ENCODE measurements at regions not wholly inside any gene's neighbourhood (a gene's known extent, or its start where the extent isn't known, plus 50 kb on each side); places are given as distances from the start of the nearest gene placed in this dataset.

DNA sequence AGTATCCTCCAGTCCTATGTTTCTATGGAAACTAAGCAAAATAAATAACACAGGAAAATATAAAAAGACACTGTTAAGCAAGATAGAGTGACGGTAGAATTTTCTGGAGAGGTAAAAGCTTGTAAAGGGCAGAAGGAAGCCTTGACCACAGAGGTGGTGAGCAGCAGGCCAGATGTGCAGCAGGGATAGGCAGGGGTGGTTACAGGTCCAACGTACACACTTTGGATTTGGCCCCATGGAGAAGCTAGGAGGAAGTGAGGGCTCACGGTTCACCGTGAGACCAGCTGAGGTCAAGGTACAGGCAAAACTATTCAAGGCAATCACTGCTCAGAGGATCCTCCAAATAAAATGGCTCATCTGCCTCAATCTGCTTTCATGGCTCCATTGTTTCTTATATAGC is 242.8 kb downstream of the B3GLCT start:
- DNase-seq, result no peak

DNA sequence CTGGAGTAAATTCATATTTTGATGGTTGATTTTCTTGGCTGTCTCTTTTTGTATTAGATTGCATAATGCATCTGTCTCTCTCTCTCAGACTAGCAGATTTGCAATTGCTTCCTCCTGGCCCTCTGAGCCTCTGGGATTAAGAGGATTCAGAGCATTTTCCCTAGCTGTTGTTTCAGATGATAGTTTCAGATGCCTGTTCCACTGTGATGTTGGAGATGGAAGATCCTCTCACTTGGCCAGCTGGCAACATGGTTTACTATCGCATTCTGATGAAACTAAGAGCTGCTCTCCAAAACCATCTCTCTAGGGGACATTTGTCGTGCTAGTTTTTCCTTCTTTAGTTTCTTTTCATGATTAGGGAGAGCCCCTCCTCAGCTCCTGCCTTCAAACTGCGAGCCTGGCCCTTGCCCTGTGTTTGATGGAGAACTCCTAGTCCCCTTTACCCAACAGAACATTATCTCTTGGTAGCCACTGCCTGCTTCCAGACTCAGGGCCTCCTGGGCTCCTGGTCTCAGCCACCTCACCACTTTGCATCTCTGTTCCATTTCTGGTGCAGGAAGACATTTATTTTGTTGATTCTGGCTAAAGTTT is 244.6 kb downstream of the B3GLCT start:
- no peak for DNase-seq

DNA sequence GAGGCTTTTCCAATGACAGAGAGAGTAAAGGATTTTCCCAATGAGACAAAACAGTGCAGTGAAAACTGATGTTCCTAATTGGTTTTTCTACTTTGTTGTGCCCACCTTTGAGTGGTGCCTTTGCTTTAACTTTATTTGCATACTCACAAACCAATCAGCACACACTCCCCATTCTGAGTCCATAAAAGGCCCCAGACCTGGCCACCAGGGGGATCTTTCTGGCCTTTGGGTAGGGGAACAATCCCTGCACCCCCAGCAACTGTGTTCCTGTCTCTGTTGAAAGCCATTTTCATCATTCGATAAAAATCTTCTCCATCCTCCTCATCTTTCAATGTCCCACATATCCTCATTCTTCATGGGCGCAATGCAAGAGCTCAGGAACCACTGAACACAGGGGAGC is 252.8 kb downstream of the B3GLCT start:
- DNase-seq, result no peak

DNA sequence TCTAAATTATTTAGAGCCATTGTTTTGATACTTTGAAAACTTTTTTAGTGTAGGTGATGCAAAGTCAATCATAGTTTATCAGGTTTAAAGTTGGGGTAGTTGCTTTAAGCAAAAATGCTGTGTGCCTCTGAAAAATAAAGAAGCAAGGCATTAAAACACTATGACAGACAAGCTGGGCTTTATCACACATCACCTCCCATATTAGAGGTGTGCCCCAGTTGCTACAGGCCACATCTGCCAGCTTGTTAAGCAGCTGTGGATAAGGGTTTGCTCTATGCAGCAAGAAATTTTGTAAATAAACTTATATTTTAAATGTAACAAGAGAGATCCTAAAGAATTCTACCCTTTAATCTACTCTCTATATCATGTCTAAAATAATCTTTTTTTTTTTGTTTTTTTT is 255.8 kb downstream of the B3GLCT start:
- no peak for DNase-seq

DNA sequence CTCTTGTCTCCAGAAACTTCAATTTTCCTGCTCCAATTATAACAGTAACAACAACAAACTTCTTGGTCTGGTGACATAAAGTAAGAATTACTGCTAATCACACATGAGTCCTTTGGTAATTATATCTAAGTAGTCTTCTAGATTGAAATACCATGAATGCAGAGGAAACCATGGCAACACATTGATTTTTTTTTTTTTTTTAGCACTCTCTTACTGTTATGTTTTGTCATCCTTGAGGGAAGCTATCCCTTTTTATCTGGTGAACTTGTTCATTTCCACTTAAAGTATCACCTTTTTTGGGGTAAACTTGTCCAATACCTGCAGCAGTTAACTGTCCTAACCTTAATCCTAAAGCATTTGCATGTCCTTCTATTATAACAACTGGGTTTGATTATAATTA is 256.3 kb downstream of the B3GLCT start:
- no peak for DNase-seq

DNA sequence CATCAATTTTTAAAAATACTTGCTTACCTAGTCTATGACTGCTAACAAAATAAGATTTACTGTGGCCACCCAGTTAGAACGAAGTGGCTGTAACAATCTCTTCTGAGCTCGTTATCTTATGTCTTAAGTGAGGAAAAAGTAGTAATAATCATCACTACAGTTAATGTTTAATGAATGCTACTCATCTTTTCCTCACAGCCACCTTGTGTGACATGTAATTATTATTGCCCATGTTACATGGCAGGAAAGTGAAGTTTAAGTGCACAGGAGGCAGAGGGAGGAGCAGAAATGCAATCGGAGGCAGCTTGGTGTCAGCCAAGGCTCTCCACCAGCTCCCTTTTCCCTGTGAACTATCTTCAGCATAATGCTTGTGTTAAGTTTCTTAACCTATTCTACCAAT is 260.3 kb downstream of the B3GLCT start:
- no peak for DNase-seq

DNA sequence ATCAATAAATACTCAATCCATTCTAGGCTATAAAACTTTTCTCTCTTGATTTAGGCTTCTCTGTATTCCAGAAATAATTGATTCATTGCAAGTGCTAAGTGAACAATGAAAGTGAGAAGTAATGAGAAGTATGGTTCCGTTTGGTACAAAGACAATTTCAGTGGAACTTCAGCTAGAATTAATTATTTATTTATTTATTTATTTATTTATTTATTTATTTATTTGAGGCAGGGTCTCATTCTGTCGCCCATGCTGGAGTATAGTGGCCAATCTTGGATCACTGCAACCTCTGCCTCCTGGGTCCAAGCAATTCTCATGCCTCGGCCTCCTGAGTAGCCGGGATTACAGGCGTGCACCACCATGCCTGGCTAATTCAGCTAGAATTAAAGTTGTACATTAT is 262.1 kb downstream of the B3GLCT start:
- no peak for DNase-seq

DNA sequence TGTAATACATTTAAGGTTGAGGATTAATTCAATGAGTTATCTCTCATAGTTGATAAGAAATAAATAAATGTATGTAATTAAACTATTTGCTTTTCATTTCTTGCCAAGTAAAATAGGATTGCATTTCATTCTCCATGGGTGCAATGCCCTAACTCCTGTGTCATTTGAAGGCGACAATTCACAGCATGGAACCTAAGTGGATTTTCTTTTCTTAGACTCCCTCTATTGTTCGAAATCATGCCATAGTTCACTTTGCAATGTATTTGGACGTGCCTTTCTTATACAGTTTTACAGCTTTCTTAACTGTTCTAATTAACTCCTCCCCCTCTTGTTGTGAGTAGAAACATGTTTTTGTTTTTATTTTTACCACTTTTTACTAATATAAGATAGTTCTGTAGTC is 263.0 kb downstream of the B3GLCT start:
- DNase-seq, result no peak

DNA sequence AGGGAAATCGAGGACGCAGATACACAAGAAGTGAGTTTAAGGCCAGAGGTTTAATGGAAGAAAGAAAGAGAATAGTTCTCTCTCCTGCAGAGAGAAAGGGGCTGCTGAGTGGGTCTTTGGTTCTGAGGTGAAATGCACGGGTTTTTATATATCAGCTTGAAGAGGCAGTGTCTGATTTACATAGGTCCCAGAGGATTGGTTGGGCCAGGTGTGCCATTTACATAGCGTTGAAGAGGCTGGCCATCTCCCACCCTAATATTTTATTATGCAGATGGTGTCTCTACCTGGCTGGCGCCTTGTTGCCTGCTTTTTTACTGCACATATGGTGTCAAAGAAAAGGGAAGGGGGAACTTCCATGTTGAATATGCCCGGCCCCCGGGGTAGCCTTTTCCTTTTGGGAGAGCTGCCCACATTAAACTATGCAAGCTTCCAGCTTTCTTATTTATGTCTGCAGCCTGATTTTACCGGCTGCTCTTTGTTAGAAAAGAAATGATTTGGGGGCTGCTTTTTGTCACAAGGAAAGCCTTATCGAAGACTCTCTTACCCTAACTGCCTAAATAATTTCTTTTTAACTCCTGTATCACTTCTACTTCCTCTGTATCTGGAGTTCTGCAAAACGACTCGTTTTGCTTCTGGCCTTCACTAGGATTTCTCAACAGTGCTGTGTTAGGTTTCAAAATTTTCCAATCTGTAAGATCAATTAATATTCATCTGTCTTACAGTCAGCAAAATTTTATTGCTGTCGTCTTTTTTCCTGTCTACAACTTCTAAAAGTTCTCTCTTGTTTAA is 268.5 kb downstream of the B3GLCT start:
- no peak for DNase-seq

DNA sequence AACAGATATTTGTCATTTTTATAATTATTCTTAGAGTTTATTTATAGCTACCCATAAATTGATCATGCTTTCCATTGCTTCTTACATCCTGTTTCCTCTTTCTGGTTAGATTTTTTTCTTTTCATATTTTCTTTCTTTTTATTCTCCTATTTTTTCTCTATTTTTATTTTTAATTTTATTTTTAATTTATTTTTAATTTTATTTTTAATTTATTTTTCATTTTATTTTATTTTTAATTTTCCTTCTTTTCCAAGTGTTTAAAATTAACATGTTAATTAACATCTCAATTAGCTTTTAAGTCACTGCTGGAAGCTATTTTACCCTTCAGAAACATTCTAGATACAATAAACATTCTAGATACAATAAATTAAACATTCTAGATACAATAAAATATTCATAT is 269.6 kb downstream of the B3GLCT start:
- DNase-seq, result no peak

DNA sequence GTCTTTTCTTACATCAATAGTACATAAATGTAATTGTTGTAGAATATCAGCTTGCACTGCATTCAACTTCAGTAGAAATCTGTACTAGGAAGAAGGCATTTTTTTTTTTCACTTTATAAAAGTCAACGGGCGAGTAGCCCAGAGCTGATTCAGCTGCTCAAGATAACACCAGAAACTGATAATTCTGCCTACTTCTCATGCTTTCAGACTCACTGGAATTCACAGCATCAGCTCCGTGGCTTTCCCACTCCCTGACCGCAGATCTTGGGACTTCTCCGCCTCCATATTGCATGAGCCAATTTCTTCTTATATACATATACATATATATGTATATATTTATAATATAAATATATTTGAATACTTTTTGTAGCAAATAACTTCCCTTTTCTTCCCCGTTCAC is 263.1 kb upstream of the RXFP2 start:
- no peak for DNase-seq

DNA sequence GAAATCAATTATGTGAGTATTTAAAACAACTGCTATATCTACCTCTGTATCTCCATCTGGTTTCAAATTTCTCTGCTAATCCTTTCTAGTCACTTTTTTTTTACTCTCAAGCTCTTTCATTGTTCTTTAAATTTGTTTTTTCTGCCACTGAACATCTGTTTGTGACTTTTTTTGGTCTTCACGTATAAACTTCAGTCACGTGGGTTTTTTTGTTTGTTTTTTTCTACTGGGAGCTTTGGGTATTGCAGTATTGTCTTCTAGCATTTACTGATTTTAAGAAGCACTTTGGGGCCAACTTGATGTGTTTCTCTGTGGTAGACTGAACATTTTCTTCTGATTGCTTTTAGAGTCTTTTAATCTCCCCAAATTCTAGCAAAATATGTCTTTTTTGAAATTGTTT is 262.6 kb upstream of the RXFP2 start:
- no peak for DNase-seq

DNA sequence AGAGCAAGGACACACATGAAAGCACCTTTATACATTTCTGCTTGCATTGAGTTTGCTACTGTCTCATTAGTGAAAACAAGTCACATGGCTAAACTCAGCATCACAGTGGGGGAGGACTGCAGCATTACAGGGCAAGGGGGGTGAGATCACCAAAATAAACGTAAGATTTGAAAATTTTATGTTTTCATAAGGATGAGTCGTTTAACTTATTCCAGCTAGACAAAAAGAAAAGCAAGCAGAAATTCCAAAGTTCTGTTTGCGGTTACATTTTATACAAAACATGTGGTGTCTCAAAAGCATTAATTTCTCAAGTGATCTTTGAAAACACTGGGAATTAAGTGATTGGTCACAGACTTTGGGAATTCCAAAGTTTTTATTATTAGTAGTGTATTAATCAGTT is 261.4 kb upstream of the RXFP2 start:
- DNase-seq, result no peak

DNA sequence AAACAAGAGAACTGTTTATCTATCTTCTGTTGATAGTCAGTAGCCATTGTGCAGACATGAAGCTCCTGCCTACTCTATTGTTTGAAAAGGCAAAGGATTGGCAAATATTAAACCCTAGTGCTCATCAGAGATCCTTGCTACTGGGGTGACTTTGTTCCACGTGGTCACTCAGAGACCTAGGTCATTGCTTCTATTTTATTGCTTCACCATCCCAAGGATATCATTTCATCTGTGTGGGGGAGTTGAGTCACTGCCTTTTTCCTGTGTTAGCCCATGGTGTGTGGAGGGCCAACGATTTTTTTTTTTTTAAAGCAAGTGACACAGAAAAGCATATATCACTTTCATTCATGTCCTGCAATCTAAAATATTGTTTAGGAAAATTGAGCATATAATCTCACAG is 254.1 kb upstream of the RXFP2 start:
- DNase-seq, result no peak

DNA sequence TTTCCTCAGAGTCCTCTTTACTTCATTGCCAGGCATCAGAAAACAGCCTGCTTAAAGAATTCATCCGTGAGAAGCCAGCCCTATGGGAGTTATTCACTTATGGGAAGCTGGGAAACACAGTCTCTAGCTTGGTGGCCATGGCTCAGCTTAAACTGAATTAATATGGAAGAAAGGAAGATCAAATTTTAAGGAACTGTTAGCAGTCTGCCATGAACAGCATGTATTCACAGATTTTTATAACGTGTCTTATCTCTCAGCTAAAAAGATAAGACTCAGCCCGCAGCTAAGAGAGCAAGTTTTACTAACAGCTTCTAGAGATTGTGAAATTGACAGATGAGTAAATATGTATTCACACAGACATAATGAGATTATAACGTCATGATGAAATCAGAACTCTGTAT is 253.7 kb upstream of the RXFP2 start:
- no peak for DNase-seq

DNA sequence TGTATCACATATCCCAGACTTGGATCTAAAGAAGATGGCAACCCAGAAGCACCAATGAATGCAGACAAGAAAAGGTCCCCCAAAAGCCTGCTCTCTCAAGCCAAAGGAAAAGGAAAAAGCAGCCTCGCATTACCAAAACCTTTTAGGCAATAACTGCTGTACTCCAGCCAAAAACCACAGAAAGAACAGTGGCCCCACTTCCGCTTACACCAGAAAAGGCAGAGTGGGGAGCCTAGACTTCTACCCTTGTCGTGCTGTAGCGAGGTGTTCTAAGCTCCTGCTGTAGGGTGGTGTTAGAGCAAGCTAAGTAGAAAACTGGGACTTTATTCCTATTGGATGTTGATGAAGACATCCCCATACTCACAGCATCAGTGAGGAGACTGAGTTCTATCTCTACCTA is 244.0 kb upstream of the RXFP2 start:
- no peak for DNase-seq

DNA sequence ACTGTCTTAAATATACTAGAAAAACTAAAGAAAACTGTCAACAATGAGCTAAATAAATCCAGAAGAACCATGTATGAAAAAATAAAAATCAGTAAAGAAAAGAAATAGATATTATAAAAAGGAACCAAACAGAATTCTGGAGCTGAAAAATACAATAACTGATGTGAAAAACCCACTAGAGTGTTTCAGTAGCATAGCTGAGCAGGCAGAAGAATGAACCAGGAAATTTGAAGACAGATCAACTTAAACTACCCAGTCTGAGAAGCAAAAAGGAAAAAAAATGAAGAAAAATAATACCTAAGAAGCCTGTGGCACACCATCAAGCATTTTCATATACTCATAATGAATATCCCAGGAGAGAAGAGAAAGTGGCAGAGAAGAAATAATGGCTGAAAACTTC is 240.1 kb upstream of the RXFP2 start:
- DNase-seq, result no peak

DNA sequence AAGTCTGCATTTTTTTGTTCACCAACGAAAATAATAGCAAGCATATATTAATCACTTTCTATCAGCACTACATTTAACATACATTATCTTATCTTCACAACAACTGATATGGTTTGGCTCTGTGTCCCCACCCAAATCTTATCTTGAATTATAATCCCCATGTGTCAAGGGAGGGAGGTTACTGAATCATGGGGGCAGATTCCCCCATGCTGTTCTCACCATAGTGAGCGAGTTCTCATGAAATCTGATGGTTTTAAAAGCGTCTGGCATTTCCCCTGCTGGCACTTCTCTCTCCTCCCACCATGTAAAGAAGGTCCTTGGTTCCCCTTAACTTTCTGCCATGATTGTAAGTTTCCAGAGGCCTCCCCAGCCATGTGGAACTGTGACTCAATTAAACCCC is 235.7 kb upstream of the RXFP2 start:
- no peak for DNase-seq

DNA sequence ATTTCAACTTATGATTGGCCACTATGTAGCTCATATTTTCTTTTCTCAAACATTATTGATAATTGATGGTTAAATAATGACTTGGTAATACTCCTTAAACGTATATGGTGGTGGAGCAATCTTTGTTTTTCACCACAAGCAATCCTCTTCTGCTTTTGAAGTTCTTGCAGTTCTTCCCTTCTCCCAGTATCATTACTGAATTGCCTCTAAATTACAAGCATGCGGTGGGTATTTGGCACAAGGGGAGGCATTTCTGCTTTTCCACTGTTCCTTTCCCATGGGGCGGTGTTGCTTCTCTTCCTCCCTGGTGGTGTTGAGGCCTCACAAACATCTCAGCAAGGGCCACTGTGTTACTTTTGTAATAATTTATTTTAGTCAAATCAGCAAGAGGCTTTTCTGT is 234.4 kb upstream of the RXFP2 start:
- no peak for DNase-seq

DNA sequence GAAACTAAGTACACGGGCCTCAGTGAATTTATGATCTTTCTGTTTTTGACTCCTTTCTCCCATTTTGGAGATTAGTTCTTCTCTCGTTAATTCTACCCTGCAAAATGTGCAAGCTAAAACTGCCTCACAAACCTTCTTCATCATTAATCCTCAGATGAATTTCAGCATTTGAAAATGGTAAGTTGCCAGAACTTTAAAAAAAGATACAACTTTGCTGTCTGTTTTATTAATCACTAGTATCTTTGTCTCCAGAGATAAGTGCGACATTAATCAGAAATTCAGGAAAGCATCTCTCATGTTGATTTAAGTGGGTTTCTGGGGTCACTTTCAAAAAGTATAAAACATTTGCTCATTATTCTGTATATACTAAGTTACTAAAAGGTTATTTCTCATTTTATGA is 227.0 kb upstream of the RXFP2 start:
- DNase-seq, result no peak

DNA sequence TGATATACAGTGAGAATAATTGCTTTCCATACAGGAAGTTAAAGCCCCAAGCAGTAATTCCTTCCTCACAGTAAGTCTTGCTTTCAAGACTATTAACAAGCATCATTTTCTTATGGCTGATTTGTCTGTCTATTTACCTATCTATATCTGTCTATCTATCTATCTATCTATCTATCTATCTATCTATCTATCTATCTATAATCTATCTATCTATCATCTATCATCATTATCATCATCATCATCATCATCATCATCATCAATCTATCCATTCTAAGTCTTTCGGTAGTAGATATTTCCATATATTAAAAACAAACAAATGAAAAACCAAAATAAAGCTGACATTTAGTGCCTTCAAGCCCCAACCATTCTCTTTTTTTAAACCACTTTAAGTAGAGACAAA is 224.4 kb upstream of the RXFP2 start:
- DNase-seq, result no peak

DNA sequence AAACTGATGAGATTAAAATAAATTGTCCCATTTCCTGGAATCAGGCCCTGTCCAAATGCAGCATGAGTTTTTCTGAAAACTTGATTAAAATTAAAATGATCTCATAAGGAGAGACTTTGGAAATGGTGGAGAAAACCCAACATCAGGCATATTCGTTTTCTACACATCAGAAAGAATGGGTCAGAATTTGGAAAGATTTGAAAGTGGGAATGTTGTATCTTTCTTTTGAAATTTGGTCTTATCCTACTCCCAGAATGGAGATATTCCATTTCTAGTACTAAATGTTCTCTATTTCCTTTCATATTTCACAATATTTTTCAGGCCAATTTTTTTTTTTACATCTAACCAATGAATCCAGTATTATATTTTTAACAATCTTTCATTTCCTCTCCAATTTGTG is 223.9 kb upstream of the RXFP2 start:
- no peak for DNase-seq

DNA sequence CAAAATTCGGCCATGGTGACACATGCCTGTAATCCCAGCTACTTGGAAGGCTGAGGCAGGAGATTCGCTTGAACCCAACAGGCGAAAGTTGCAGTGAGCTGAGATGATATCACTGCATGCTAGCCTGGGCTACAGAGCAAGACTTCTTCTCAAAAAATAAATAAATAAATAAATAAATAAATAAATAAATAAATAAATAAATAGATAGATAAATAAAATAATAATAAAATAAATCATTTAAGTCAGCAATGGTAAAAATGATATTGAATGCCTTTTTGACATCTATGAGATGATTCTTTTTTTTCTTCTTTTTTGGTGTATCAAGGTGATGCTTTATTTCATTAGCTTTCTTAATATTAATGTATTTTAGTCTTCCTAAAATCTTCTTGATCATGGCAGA is 221.7 kb upstream of the RXFP2 start:
- DNase-seq, result no peak

DNA sequence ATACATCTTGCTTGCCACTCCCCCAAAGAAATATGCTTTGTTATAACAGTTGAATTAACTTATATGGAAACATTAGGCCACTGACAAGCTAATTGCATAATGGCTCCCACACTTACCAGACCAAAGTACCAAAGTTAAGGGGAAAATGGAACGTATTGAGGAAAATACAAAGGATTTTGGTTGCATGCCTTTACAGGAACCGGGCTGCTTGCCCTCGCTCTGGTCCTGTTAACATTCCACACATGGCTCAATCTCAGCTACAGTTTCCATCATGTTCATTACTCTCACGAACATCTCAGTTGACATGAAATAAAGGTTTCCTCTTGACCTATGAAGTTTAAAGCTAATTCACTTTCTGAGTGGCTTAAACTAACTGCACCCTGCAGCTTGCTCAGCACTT is 220.7 kb upstream of the RXFP2 start:
- no peak for DNase-seq

DNA sequence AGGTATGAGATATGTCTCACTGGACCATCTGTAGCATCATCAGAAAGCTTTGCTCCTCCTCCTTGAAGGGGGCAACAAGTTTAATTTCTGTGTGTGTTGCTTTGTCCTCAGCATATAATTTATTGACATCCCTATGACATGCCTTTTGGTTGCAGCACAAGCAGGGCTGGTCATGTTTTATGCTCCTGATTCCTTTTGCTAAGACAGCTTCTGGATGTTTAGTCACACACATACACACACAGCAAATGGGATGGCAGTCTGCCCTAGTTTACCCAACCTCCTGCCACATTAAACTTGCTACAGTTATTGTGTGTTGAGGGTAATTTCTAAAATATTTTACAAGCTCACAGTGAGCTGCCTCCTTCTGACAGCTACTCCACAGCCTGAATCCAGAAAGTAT is 217.9 kb upstream of the RXFP2 start:
- no peak for DNase-seq

All from inflammatory macrophage treated with lipopolysaccharide for 1 hour (primary cell).